Stimulated activated naive CD8-positive, alpha-beta T cell treated with anti-CD3 and anti-CD28 coated beads, Interleukin-15, Interleukin-2, amounts not matched to agents 100 ng/mL and 50 ng/mL, for 24 hours (primary cell): ENCODE measurements at regions not wholly inside any gene's neighbourhood (a gene's known extent, or its start where the extent isn't known, plus 50 kb on each side); places are given as distances from the start of the nearest gene placed in this dataset.

Experiments
- H3K27ac Mint-ChIP-seq: one replicate; pipeline ENCODE4 v1.8.0; 2021; ENCODE audit warnings: mild to moderate bottlenecking, mixed read lengths
- H3K27me3 Mint-ChIP-seq: one replicate; pipeline ENCODE4 v1.8.0; 2021; ENCODE audit warnings: mixed read lengths
- H3K36me3 Mint-ChIP-seq: one replicate; pipeline ENCODE4 v1.8.0; 2021; ENCODE audit warnings: low read depth, mixed read lengths
- H3K4me1 Mint-ChIP-seq: one replicate; pipeline ENCODE4 v1.8.0; 2021; ENCODE audit warnings: low read depth, mixed read lengths
- H3K4me3 Mint-ChIP-seq: one replicate; pipeline ENCODE4 v1.8.0; 2021; ENCODE audit warnings: mild to moderate bottlenecking, mixed read lengths
- H3K9me3 Mint-ChIP-seq: one replicate; pipeline ENCODE4 v1.8.0; 2021; ENCODE audit warnings: mixed read lengths

GRCh38 chr14:96997996-96998395, 200.8 kb downstream of the VRK1 start:
- Mint-ChIP-seq H3K27me3 (peaks cover 2% of the 10 kb centered on the region), H3K27ac (no peak overlapping the region), H3K4me1 (no peaks in the 10 kb centered on the region), H3K36me3 (peaks cover 4% of the 10 kb centered on the region), H3K4me3 (no peak overlapping the region), H3K9me3 (peaks cover 5% of the 10 kb centered on the region)

- Mint-ChIP-seq H3K4me1 (no peaks in the 10 kb centered on the region), H3K27ac (no peak overlapping the region), H3K4me3 (no peak overlapping the region), H3K36me3 (peaks cover 4% of the 10 kb centered on the region), H3K27me3 (no peaks in the 10 kb centered on the region), H3K9me3 (peaks cover 5% of the 10 kb centered on the region)
Measured at GRCh38 chr14:96999654-97000155, 202.5 kb downstream of the VRK1 start.

- Mint-ChIP-seq H3K4me3 (no peak overlapping the region), H3K27ac (no peak overlapping the region), H3K27me3 (no peaks in the 10 kb centered on the region), H3K9me3 (peaks cover 5% of the 10 kb centered on the region), H3K4me1 (no peaks in the 10 kb centered on the region), H3K36me3 (peaks cover 4% of the 10 kb centered on the region)
Measured at GRCh38 chr14:97002454-97002853, 205.3 kb downstream of the VRK1 start.

- Mint-ChIP-seq H3K9me3 (peaks cover 5% of the 10 kb centered on the region), H3K36me3 (peaks cover 4% of the 10 kb centered on the region), H3K27ac (no peak overlapping the region), H3K27me3 (peaks cover 3% of the 10 kb centered on the region), H3K4me3 (no peak overlapping the region), H3K4me1 (no peaks in the 10 kb centered on the region)
Measured at GRCh38 chr14:97005934-97006333, 208.8 kb downstream of the VRK1 start.

- no peaks in the 10 kb centered on the region for H3K4me1 Mint-ChIP-seq
- H3K27ac Mint-ChIP-seq, result no peak overlapping the region
- H3K4me3 Mint-ChIP-seq, result no peak overlapping the region
- no peaks in the 10 kb centered on the region for H3K9me3 Mint-ChIP-seq
- peaks cover 3% of the 10 kb centered on the region for H3K27me3 Mint-ChIP-seq
- H3K36me3 Mint-ChIP-seq, result no peaks in the 10 kb centered on the region
Measured at GRCh38 chr14:97010491-97011160, 213.4 kb downstream of the VRK1 start.

- Mint-ChIP-seq H3K27me3 (peaks cover 3% of the 10 kb centered on the region), H3K27ac (no peak overlapping the region), H3K36me3 (no peaks in the 10 kb centered on the region), H3K9me3 (no peaks in the 10 kb centered on the region), H3K4me3 (no peak overlapping the region), H3K4me1 (no peaks in the 10 kb centered on the region)
Measured at GRCh38 chr14:97013878-97014277, 216.7 kb downstream of the VRK1 start.

GRCh38 chr14:97021001-97021400, 223.8 kb downstream of the VRK1 start:
- H3K27ac Mint-ChIP-seq, result no peak overlapping the region
- no peaks in the 10 kb centered on the region for H3K9me3 Mint-ChIP-seq
- H3K36me3 Mint-ChIP-seq, result no peaks in the 10 kb centered on the region
- no peak overlapping the region for H3K4me3 Mint-ChIP-seq
- H3K4me1 Mint-ChIP-seq, result peaks cover 9% of the 10 kb centered on the region
- H3K27me3 Mint-ChIP-seq, result peaks cover 3% of the 10 kb centered on the region

GRCh38 chr14:97021571-97022168, 224.5 kb downstream of the VRK1 start:
- Mint-ChIP-seq H3K9me3 (no peaks in the 10 kb centered on the region), H3K4me1 (peaks cover 9% of the 10 kb centered on the region), H3K27ac (no peak overlapping the region), H3K36me3 (no peaks in the 10 kb centered on the region), H3K4me3 (no peak overlapping the region), H3K27me3 (peaks cover 3% of the 10 kb centered on the region)

- Mint-ChIP-seq H3K4me3 (no peak overlapping the region), H3K27me3 (peaks cover 8% of the 10 kb centered on the region), H3K4me1 (peaks cover 9% of the 10 kb centered on the region), H3K27ac (no peak overlapping the region), H3K9me3 (no peaks in the 10 kb centered on the region), H3K36me3 (no peaks in the 10 kb centered on the region)
Measured at GRCh38 chr14:97022741-97023140, 225.6 kb downstream of the VRK1 start.

GRCh38 chr14:97023871-97024270, 226.7 kb downstream of the VRK1 start:
- Mint-ChIP-seq H3K4me1 (peaks cover 9% of the 10 kb centered on the region), H3K4me3 (no peak overlapping the region), H3K27me3 (peaks cover 12% of the 10 kb centered on the region), H3K27ac (no peak overlapping the region), H3K36me3 (no peaks in the 10 kb centered on the region), H3K9me3 (no peaks in the 10 kb centered on the region)

- Mint-ChIP-seq H3K27ac (no peak overlapping the region), H3K27me3 (peaks cover 12% of the 10 kb centered on the region)
Measured at GRCh38 chr14:97024300-97024699, 227.1 kb downstream of the VRK1 start.

GRCh38 chr14:97025722-97026121, 228.5 kb downstream of the VRK1 start:
- Mint-ChIP-seq H3K4me1 (peaks cover 9% of the 10 kb centered on the region), H3K27me3 (peaks cover 12% of the 10 kb centered on the region), H3K36me3 (no peaks in the 10 kb centered on the region), H3K4me3 (no peak overlapping the region), H3K27ac (no peak overlapping the region), H3K9me3 (no peaks in the 10 kb centered on the region)

More at GRCh38 chr14:97024300-97024699, 227.1 kb downstream of the VRK1 start:
- Mint-ChIP-seq H3K36me3 (no peaks in the 10 kb centered on the region), H3K4me1 (peaks cover 9% of the 10 kb centered on the region), H3K9me3 (no peaks in the 10 kb centered on the region), H3K4me3 (no peak overlapping the region)

GRCh38 chr14:97027256-97027999, 230.2 kb downstream of the VRK1 start:
- Mint-ChIP-seq H3K4me3 (no peak overlapping the region), H3K27me3 (peaks cover 26% of the 10 kb centered on the region)

GRCh38 chr14:97028382-97028781, 231.2 kb downstream of the VRK1 start:
- Mint-ChIP-seq H3K4me1 (peaks cover 5% of the 10 kb centered on the region), H3K36me3 (peaks cover 3% of the 10 kb centered on the region), H3K27me3 (peaks cover 30% of the 10 kb centered on the region), H3K4me3 (no peak overlapping the region), H3K27ac (no peak overlapping the region), H3K9me3 (peaks cover 3% of the 10 kb centered on the region)

More at GRCh38 chr14:97027256-97027999, 230.2 kb downstream of the VRK1 start:
- Mint-ChIP-seq H3K4me1 (peaks cover 2% of the 10 kb centered on the region), H3K27ac (no peak overlapping the region), H3K9me3 (peaks cover 3% of the 10 kb centered on the region), H3K36me3 (peaks cover 3% of the 10 kb centered on the region)

- H3K4me3 Mint-ChIP-seq, result no peak overlapping the region
- peaks cover 3% of the 10 kb centered on the region for H3K9me3 Mint-ChIP-seq
- peaks cover 3% of the 10 kb centered on the region for H3K36me3 Mint-ChIP-seq
- H3K27me3 Mint-ChIP-seq, result peaks cover 38% of the 10 kb centered on the region
- H3K27ac Mint-ChIP-seq, result no peak overlapping the region
- H3K4me1 Mint-ChIP-seq, result peaks cover 5% of the 10 kb centered on the region
Measured at GRCh38 chr14:97029800-97030199, 232.6 kb downstream of the VRK1 start.
